SJCRH30 (cell line): ENCODE measurements at regions not wholly inside any gene's neighbourhood (a gene's known extent, or its start where the extent isn't known, plus 50 kb on each side); places are given as distances from the start of the nearest gene placed in this dataset.

ENCODE experiments used
- DNase-seq, 2 experiments: peaks; one replicate each; pipeline ENCODE4 v3.0.0-alpha.2; 2015 to 2020
- H3K27ac ChIP-seq: fragments of 250-450 bp; sonication (Bioruptor Pico); 2 replicates; pipeline ENCODE4 v1.5.1; 2020; ENCODE audit warnings: mild to moderate bottlenecking, moderate library complexity
- H3K27me3 ChIP-seq: fragments of 250-450 bp; sonication (Bioruptor Pico); 2 replicates; pipeline ENCODE4 v1.5.1; 2020; ENCODE audit warnings: mild to moderate bottlenecking, moderate library complexity
- H3K36me3 ChIP-seq: fragments of 250-450 bp; sonication (Bioruptor Pico); 2 replicates; pipeline ENCODE4 v1.5.1; 2020; ENCODE audit warnings: mild to moderate bottlenecking, moderate library complexity
- H3K4me1 ChIP-seq: fragments of 250-450 bp; sonication (Bioruptor Pico); 2 replicates; pipeline ENCODE4 v1.5.1; 2020; ENCODE audit warnings: mild to moderate bottlenecking, moderate library complexity
- H3K4me3 ChIP-seq: fragments of 250-450 bp; sonication (Bioruptor Pico); 2 replicates; pipeline ENCODE4 v1.5.1; 2020; ENCODE audit warnings: mild to moderate bottlenecking, moderate library complexity
- H3K9me3 ChIP-seq: fragments of 250-450 bp; sonication (Bioruptor Pico); replicated peaks from 2 replicates; pipeline ENCODE4 v1.5.1; 2020; ENCODE audit warnings: mild to moderate bottlenecking, moderate library complexity

DNA sequence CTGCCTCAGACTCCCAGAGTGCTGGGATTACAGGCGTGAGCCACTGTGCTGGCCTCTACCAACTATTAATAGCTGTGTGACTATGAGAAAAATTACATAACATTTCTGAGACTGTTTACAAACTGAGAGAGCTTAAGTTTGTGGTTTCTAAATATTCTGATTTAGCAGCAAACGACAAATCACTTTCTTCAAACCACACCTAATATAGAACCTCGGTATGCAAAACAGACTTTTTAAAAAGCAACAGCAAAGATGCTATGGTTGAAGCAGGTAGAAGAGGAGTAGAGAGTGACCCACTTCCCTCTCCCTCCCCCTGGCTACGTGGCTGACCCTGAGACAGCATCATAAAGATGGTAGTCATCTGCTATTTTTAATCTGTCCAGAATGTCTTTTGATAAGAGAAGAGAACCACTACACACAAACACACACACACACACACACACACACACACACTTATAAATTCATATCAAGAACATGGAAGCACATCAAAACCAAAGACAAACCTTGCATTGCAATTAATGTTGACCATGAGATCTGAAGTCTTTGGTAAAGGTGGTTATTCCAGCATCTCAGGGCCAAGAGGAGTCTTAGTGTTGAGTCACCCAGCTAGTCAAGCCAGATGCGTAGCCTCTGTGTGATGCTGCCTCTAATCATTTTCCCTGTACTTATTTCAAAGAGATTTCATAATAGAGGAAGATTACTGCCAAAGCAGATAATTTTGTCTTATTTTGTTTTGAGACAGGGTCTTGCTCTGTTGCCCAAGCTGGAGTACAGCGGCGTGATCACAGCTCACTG, 58.1 kb upstream of the TMEM215 start:
- Histone ChIP-seq H3K27ac (no peak overlapping the region), H3K4me1 (peaks cover 13% of the 10 kb centered on the region), H3K36me3 (no peaks in the 10 kb centered on the region), H3K27me3 (no peaks in the 10 kb centered on the region), H3K4me3 (no peak overlapping the region), H3K9me3 (no peaks in the 10 kb centered on the region)
- DNase-seq, result no peak

DNA sequence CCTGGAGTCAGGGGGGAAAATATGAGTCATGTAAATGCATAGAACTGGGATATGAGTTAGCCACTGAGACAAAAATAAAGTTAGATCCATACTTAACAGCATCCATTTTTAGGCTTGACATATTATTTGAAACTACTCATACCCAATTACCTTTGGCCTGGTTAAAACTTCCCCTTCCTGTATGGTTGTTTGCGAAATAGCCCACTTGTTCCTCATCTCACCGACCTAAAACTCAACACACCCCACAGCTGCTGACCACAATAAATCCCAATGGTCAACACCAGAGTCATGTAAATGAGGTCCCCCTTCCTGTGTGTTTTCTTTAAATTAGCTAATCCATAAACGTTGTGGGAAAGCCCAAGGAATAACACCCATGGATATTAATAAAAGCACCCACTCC, 55.2 kb upstream of the TMEM215 start:
- H3K27ac ChIP-seq, result no peak overlapping the region
- H3K27me3 ChIP-seq, result no peaks in the 10 kb centered on the region
- no peak overlapping the region for H3K4me3 ChIP-seq
- no peaks in the 10 kb centered on the region for H3K36me3 ChIP-seq
- no peak for DNase-seq
- no peaks in the 10 kb centered on the region for H3K9me3 ChIP-seq
- peaks cover 9% of the 10 kb centered on the region for H3K4me1 ChIP-seq
